ENCODE measurements at regions not wholly inside any gene's neighbourhood (a gene's known extent, or its start where the extent isn't known, plus 50 kb on each side); places are given as distances from the start of the nearest gene placed in this dataset.

GRCh38 chr10:71025535-71025934, 137.2 kb upstream of the PCBD1 start:
- intact Hi-C loops (cut with DNase I, micrococcal nuclease): no loop called here
- ATAC-seq (no peak), DNase-seq (no peak)
- Histone ChIP-seq H3K9me3 (no peaks in the 10 kb centered on the region), H3K4me3 (no peak overlapping the region), H3K4me1 (ENCODE audit: low read depth) (no peaks in the 10 kb centered on the region), H3K36me3 (ENCODE audit: low read depth) (no peaks in the 10 kb centered on the region)
- no peak for TF ChIP-seq CTCF (IDR thresholded peaks at IDR 0.05)

- intact Hi-C loops (cut with DNase I, micrococcal nuclease): no loop called here
- Histone ChIP-seq H3K4me3 (no peak overlapping the region), H3K4me1 (ENCODE audit: low read depth) (no peaks in the 10 kb centered on the region), H3K9me3 (no peaks in the 10 kb centered on the region), H3K36me3 (ENCODE audit: low read depth) (no peaks in the 10 kb centered on the region)
- TF ChIP-seq CTCF (IDR thresholded peaks at IDR 0.05): no peak
- no peak for DNase-seq
- no peak for ATAC-seq
Observed at GRCh38 chr10:71028066-71028465, 139.7 kb upstream of the PCBD1 start.

- DNase-seq (no peak), ATAC-seq (no peak)
- H3K9me3 ChIP-seq: no peaks in the 10 kb centered on the region
- no peak overlapping the region for H3K4me3 ChIP-seq
- H3K4me1 ChIP-seq (ENCODE audit: low read depth): no peaks in the 10 kb centered on the region
- no peak for TF ChIP-seq CTCF (IDR thresholded peaks at IDR 0.05)
- H3K36me3 ChIP-seq (ENCODE audit: low read depth): no peaks in the 10 kb centered on the region
- intact Hi-C loops (cut with DNase I, micrococcal nuclease): no loop called here
Observed at GRCh38 chr10:71029411-71029892, 141.1 kb upstream of the PCBD1 start.

- Histone ChIP-seq H3K4me3 (no peak overlapping the region), H3K9me3 (no peaks in the 10 kb centered on the region), H3K4me1 (ENCODE audit: low read depth) (no peaks in the 10 kb centered on the region), H3K36me3 (ENCODE audit: low read depth) (no peaks in the 10 kb centered on the region)
- DNase-seq (no peak), ATAC-seq (no peak)
- no peak for TF ChIP-seq CTCF (IDR thresholded peaks at IDR 0.05)
- intact Hi-C loops (cut with DNase I, micrococcal nuclease): no loop called here
Observed at GRCh38 chr10:71029907-71030306, 141.5 kb upstream of the PCBD1 start.

- DNase-seq: no peak
- TF ChIP-seq CTCF (IDR thresholded peaks at IDR 0.05): no peak
- H3K4me1 ChIP-seq (ENCODE audit: low read depth): no peaks in the 10 kb centered on the region
- no peaks in the 10 kb centered on the region for H3K36me3 ChIP-seq (ENCODE audit: low read depth)
- no peak for ATAC-seq
- H3K9me3 ChIP-seq: no peaks in the 10 kb centered on the region
- intact Hi-C loops (cut with DNase I, micrococcal nuclease): no loop called here
- no peak overlapping the region for H3K4me3 ChIP-seq
Observed at GRCh38 chr10:71031026-71031425, 142.7 kb upstream of the PCBD1 start.

- intact Hi-C loops (cut with DNase I, micrococcal nuclease): no loop called here
- no peak overlapping the region for H3K4me3 ChIP-seq
- ATAC-seq: no peak
- H3K4me1 ChIP-seq (ENCODE audit: low read depth): no peaks in the 10 kb centered on the region
- TF ChIP-seq CTCF (IDR thresholded peaks at IDR 0.05): no peak
- no peaks in the 10 kb centered on the region for H3K36me3 ChIP-seq (ENCODE audit: low read depth)
- no peaks in the 10 kb centered on the region for H3K9me3 ChIP-seq
- DNase-seq: no peak
Observed at GRCh38 chr10:71031603-71032002, 143.2 kb upstream of the PCBD1 start.
